ENCODE measurements at regions not wholly inside any gene's neighbourhood (a gene's known extent, or its start where the extent isn't known, plus 50 kb on each side); places are given as distances from the start of the nearest gene placed in this dataset.

- no peak for FAIRE-seq
Measured at GRCh38 chr3:459311-459670, 262.7 kb downstream of the CHL1 start.

More at GRCh38 chr3:459311-459670, 262.7 kb downstream of the CHL1 start:
- no peak overlapping the region for H3K9ac ChIP-seq (ENCODE audit: control insufficient read depth, insufficient read depth, low read length)
- RAD21 ChIA-PET (ENCODE audit: unreplicated experiment), result no interaction called here
- no peak overlapping the region for H3K4me2 ChIP-seq (ENCODE audit: control insufficient read depth, insufficient read depth)
- POLR2A ChIA-PET, result no interaction called here
- SMC1A ChIA-PET (ENCODE audit: uncharacterized antibody, unreplicated experiment), result no interaction called here
- CTCF ChIA-PET, result interaction anchor here (0.7 to 2.3 kb wide), 2 partner anchors 8 to 30 kb away, joined by 4 to 9 read pairs; no protein-coding TSS in a partner anchor
- no peak overlapping the region for H2AFZ ChIP-seq (ENCODE audit: control insufficient read depth, low read depth, low read length)
- H3K36me3 ChIP-seq (ENCODE audit: control insufficient read depth in 2 of 2, insufficient read depth in 2 of 2, low read length in 1 of 2), result no peaks in the 10 kb centered on the region
- H3K79me2 ChIP-seq (ENCODE audit: control insufficient read depth, insufficient read depth, low read length), result no peaks in the 10 kb centered on the region
- ATAC-seq, result no peak
- in situ Hi-C loops (cut with MboI) (no loop called here), intact Hi-C loops (cut with micrococcal nuclease; ENCODE audit: unreplicated experiment) (no loop called here)
- H3K27me3 ChIP-seq (replicated peaks in 1 of 2; ENCODE audit: control insufficient read depth in 2 of 2, insufficient read depth in 2 of 2, low read length in 1 of 2), result no peaks in the 10 kb centered on the region
- WGBS (ENCODE audit: insufficient coverage, insufficient replicate concordance, low lambda C conversion rate, missing lambda C conversion rate), result 72% methylated on average over 6 of the region's 6 CpGs
- no peak for DNase-seq (ENCODE audit: low read depth, low spot score)
- H3K4me1 ChIP-seq (ENCODE audit: control insufficient read depth, insufficient read depth, low read length), result peaks cover 10% of the 10 kb centered on the region
- H3K9me3 ChIP-seq (replicated peaks; ENCODE audit: control insufficient read depth, insufficient read depth, low read length), result no peaks in the 10 kb centered on the region
- H3K4me3 ChIP-seq, result no peak overlapping the region
- no peaks in the 10 kb centered on the region for H4K20me1 ChIP-seq (ENCODE audit: control insufficient read depth, insufficient read depth)
- no peak overlapping the region for H3K27ac ChIP-seq (ENCODE audit: control insufficient read depth, insufficient read depth)
- no peak for TF ChIP-seq SUZ12 (IDR thresholded peaks at IDR 0.05; ENCODE audit: unreplicated experiment)
- no peak for TF ChIP-seq ZNF217 (IDR thresholded peaks at IDR 0.05)
- TF ChIP-seq CHD4 (IDR thresholded peaks at IDR 0.05), result no peak
- no peak for TF ChIP-seq MTA3 (IDR thresholded peaks at IDR 0.05; ENCODE audit: borderline replicate concordance, low read length)
- TF ChIP-seq KDM1A (IDR thresholded peaks at IDR 0.05; ENCODE audit: borderline replicate concordance), result no peak
- no peak for TF ChIP-seq USF2 (IDR thresholded peaks at IDR 0.05; ENCODE audit: borderline replicate concordance, low read depth, low read length)
- TF ChIP-seq ASH2L (IDR thresholded peaks at IDR 0.05; ENCODE audit: borderline replicate concordance, low read depth), result no peak
- no peak for TF ChIP-seq CEBPZ (IDR thresholded peaks at IDR 0.05; ENCODE audit: low read depth, low read length)
- TF ChIP-seq EED (IDR thresholded peaks at IDR 0.05; ENCODE audit: low read depth), result no peak
- no peak for TF ChIP-seq CEBPB (IDR thresholded peaks at IDR 0.05; ENCODE audit: borderline replicate concordance in 1 of 2, low read depth in 2 of 2, low read length in 2 of 2)
- TF ChIP-seq, protein P1, sequence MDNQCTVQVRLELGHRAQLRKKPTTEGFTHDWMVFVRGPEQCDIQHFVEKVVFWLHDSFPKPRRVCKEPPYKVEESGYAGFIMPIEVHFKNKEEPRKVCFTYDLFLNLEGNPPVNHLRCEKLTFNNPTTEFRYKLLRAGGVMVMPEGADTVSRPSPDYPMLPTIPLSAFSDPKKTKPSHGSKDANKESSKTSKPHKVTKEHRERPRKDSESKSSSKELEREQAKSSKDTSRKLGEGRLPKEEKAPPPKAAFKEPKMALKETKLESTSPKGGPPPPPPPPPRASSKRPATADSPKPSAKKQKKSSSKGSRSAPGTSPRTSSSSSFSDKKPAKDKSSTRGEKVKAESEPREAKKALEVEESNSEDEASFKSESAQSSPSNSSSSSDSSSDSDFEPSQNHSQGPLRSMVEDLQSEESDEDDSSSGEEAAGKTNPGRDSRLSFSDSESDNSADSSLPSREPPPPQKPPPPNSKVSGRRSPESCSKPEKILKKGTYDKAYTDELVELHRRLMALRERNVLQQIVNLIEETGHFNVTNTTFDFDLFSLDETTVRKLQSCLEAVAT (IDR thresholded peaks at IDR 0.05), result no peak
- TF ChIP-seq SREBF1 (IDR thresholded peaks at IDR 0.05; ENCODE audit: low read length), result no peak
- TF ChIP-seq ATF7 (IDR thresholded peaks at IDR 0.05; ENCODE audit: low read depth), result no peak
- TF ChIP-seq IRF3 (IDR thresholded peaks at IDR 0.05), result no peak
- BruUV-seq (replicated peaks), result no TSS peak

Data from GM12878 (cell line).